ENCODE measurements at regions not wholly inside any gene's neighbourhood (a gene's known extent, or its start where the extent isn't known, plus 50 kb on each side); places are given as distances from the start of the nearest gene placed in this dataset.

GRCh38 chr9:102840335-102840734 is 154.8 kb upstream of the CYLC2 start:
- no peak for TF ChIP-seq CTCF (conservative IDR thresholded peaks at IDR 0.05)
- no peak for TF ChIP-seq EZH2 (IDR thresholded peaks at IDR 0.05; ENCODE audit: low read depth)
